SK-N-SH treated with all-trans-retinoic acid at 6 μM for 48 hours (cell line): ENCODE measurements at regions not wholly inside any gene's neighbourhood (a gene's known extent, or its start where the extent isn't known, plus 50 kb on each side); places are given as distances from the start of the nearest gene placed in this dataset.

Source experiments
- ATAC-seq: fragments of 200-7000 bp; cut with Tn5 transposase; 3 replicates; pipeline ENCODE4 v1.9.1; 2020; ENCODE audit warnings: mild to moderate bottlenecking, moderate library complexity
- ARNTL ChIP-seq: fragments of 450-650 bp; formaldehyde crosslinking; IDR thresholded peaks from 2 replicates; pipeline ENCODE4 v1.5.0; 2020; ENCODE audit warnings: low read depth, mild to moderate bottlenecking, moderate library complexity, borderline replicate concordance
- BACH2 ChIP-seq: fragments of 250-450 bp; sonication (Bioruptor Pico); IDR thresholded peaks from 2 replicates; pipeline ENCODE4 v1.9.0; 2021; ENCODE audit warnings: mild to moderate bottlenecking, borderline replicate concordance
- CSDC2 ChIP-seq: fragments of 250-450 bp; sonication (Bioruptor Pico); IDR thresholded peaks from 2 replicates; pipeline ENCODE4 v1.5.0; 2020; ENCODE audit warnings: mild to moderate bottlenecking, moderate library complexity
- ESRRG ChIP-seq: fragments of 250-450 bp; sonication (Bioruptor Pico); IDR thresholded peaks from 2 replicates; pipeline ENCODE4 v1.6.1; 2021; ENCODE audit warnings: mild to moderate bottlenecking
- OSR1 ChIP-seq: fragments of 250-450 bp; sonication (Bioruptor Pico); IDR thresholded peaks from 2 replicates; pipeline ENCODE4 v1.8.0; 2022; ENCODE audit warnings: moderate library complexity, mild to moderate bottlenecking, inconsistent platforms
- PPARA ChIP-seq: fragments of 250-450 bp; sonication (Bioruptor Pico); IDR thresholded peaks from 2 replicates; pipeline ENCODE4 v1.5.0; 2020; ENCODE audit warnings: mild to moderate bottlenecking, borderline replicate concordance
- RARB ChIP-seq: fragments of 250-450 bp; sonication (Bioruptor Pico); IDR thresholded peaks from 2 replicates; pipeline ENCODE4 v1.8.0; 2021; ENCODE audit warnings: mild to moderate bottlenecking, moderate library complexity
- SNAI2 ChIP-seq: fragments of 250-450 bp; sonication (Bioruptor Pico); IDR thresholded peaks from 2 replicates; pipeline ENCODE4 v1.5.0; 2020; ENCODE audit warnings: mild to moderate bottlenecking, moderate library complexity
- TCF4 ChIP-seq: fragments of 250-450 bp; sonication (Bioruptor Pico); IDR thresholded peaks from 2 replicates; pipeline ENCODE4 v1.8.0; 2021; ENCODE audit warnings: mild to moderate bottlenecking, moderate library complexity, borderline replicate concordance
- TOX ChIP-seq: fragments of 250-450 bp; sonication (Bioruptor Pico); IDR thresholded peaks from 2 replicates; pipeline ENCODE4 v1.8.0; 2021; ENCODE audit warnings: mild to moderate bottlenecking, moderate library complexity, borderline replicate concordance
- ZFP3 ChIP-seq: fragments of 250-450 bp; sonication (Bioruptor Pico); IDR thresholded peaks from 2 replicates; pipeline ENCODE4 v1.5.0; 2020; ENCODE audit warnings: mild to moderate bottlenecking, moderate library complexity
- ZNF70 ChIP-seq: fragments of 450-650 bp; formaldehyde crosslinking; IDR thresholded peaks from 2 replicates; pipeline ENCODE4 v1.5.0; 2020; ENCODE audit warnings: mild to moderate bottlenecking, moderate library complexity
- ZNF8 ChIP-seq: fragments of 450-650 bp; formaldehyde crosslinking; IDR thresholded peaks from 2 replicates; pipeline ENCODE4 v1.5.0; 2020; ENCODE audit warnings: mild to moderate bottlenecking, moderate library complexity
- TF ChIP-seq, protein P1 (sequence below): fragments of 250-450 bp; sonication (Bioruptor Pico); IDR thresholded peaks from 2 replicates; pipeline ENCODE4 v1.8.0; 2021; ENCODE audit warnings: low read depth, mild to moderate bottlenecking, moderate library complexity, borderline replicate concordance
- TF ChIP-seq, protein P2 (sequence below): fragments of 250-450 bp; sonication (Bioruptor Pico); IDR thresholded peaks from 2 replicates; pipeline ENCODE4 v1.8.0; 2020; ENCODE audit warnings: mild to moderate bottlenecking, moderate library complexity, borderline replicate concordance
- TF ChIP-seq, protein P3 (sequence below): fragments of 250-450 bp; sonication (Bioruptor Pico); IDR thresholded peaks from 2 replicates; pipeline ENCODE4 v1.5.1; 2020; ENCODE audit warnings: low read depth, mild to moderate bottlenecking, moderate library complexity
- TF ChIP-seq, protein P4 (sequence below): fragments of 250-450 bp; sonication (Bioruptor Pico); IDR thresholded peaks from 2 replicates; pipeline ENCODE4 v1.5.0; 2020; ENCODE audit warnings: mild to moderate bottlenecking, moderate library complexity

DNA sequence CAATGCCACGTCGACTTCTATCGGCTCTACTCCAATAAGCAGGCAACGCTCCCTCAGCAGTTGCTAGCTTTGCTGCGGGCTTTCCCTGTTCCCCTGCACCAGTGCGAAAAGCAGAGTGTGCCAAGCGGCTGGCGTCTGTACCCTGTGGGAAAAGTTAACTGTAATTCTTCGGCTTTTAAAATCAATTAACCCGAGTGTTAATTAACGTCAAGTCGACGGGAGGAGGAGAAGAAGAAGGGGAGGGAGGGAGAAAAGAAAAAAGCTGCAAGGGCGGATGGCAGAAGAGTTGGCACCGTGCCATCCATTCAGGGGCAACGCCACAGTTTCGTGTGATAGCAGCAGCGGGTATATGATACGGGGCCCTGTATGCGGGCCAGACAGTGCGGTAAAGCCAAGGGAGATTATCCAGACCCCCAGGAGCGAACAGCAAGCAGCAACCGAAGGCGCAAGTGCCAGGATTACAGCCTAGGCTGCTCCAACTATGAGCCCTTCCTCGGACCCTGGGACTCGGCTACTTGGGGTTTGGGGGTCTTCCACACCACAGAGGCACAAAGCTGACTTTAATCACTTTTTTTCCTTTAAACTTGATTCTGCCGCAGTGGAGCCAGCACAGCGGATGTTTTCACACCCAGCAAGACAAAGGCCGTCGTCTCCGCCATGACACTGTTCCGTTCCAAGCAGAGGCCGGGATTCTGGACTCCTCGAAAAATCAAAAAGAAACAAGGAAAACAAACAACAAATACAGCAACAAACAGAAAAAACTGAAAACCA, 253.8 kb upstream of the PMFBP1 start:
- ATAC-seq: no peak
- TF ChIP-seq SNAI2 (CRISPR knock-in tag) (no peak), PPARA (no peak), OSR1 (CRISPR knock-in tag) (no peak), ZNF8 (CRISPR knock-in tag) (no peak), TOX (CRISPR knock-in tag) (no peak), ZNF70 (no peak)
- TF ChIP-seq, protein P1, sequence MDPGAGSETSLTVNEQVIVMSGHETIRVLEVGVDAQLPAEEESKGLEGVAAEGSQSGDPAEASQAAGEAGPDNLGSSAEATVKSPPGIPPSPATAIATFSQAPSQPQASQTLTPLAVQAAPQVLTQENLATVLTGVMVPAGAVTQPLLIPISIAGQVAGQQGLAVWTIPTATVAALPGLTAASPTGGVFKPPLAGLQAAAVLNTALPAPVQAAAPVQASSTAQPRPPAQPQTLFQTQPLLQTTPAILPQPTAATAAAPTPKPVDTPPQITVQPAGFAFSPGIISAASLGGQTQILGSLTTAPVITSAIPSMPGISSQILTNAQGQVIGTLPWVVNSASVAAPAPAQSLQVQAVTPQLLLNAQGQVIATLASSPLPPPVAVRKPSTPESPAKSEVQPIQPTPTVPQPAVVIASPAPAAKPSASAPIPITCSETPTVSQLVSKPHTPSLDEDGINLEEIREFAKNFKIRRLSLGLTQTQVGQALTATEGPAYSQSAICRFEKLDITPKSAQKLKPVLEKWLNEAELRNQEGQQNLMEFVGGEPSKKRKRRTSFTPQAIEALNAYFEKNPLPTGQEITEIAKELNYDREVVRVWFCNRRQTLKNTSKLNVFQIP (CRISPR knock-in tag): no peak
- TF ChIP-seq, protein P2, sequence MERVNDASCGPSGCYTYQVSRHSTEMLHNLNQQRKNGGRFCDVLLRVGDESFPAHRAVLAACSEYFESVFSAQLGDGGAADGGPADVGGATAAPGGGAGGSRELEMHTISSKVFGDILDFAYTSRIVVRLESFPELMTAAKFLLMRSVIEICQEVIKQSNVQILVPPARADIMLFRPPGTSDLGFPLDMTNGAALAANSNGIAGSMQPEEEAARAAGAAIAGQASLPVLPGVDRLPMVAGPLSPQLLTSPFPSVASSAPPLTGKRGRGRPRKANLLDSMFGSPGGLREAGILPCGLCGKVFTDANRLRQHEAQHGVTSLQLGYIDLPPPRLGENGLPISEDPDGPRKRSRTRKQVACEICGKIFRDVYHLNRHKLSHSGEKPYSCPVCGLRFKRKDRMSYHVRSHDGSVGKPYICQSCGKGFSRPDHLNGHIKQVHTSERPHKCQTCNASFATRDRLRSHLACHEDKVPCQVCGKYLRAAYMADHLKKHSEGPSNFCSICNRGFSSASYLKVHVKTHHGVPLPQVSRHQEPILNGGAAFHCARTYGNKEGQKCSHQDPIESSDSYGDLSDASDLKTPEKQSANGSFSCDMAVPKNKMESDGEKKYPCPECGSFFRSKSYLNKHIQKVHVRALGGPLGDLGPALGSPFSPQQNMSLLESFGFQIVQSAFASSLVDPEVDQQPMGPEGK (CRISPR knock-in tag): no peak

DNA sequence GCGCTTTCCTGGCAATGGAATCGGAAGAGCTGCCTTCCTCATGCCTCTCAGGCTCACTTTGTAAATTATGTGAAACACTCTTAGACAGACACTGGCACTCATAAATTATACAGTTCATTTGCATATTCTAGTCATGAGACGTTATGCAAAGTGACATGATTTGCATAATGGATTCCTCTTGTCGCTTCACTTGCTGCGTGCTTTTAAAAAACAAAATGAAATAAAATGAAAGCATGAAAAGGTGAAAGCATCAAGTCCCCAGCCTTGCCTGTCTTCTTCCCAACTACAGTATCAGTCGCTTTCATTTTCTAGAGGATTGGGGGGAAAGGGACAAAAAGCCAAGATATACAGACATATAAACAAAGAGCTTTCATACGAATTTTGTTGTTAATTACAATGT, 252.8 kb upstream of the PMFBP1 start:
- TF ChIP-seq, protein P3, sequence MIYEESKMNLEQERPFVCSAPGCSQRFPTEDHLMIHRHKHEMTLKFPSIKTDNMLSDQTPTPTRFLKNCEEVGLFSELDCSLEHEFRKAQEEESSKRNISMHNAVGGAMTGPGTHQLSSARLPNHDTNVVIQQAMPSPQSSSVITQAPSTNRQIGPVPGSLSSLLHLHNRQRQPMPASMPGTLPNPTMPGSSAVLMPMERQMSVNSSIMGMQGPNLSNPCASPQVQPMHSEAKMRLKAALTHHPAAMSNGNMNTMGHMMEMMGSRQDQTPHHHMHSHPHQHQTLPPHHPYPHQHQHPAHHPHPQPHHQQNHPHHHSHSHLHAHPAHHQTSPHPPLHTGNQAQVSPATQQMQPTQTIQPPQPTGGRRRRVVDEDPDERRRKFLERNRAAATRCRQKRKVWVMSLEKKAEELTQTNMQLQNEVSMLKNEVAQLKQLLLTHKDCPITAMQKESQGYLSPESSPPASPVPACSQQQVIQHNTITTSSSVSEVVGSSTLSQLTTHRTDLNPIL (CRISPR knock-in tag): no peak
- no peak for TF ChIP-seq ARNTL (CRISPR knock-in tag)
- TF ChIP-seq TOX (CRISPR knock-in tag): no peak
- no peak for TF ChIP-seq BACH2
- TF ChIP-seq CSDC2: no peak
- TF ChIP-seq SNAI2 (CRISPR knock-in tag): no peak
- TF ChIP-seq ESRRG: no peak
- TF ChIP-seq, protein P4, sequence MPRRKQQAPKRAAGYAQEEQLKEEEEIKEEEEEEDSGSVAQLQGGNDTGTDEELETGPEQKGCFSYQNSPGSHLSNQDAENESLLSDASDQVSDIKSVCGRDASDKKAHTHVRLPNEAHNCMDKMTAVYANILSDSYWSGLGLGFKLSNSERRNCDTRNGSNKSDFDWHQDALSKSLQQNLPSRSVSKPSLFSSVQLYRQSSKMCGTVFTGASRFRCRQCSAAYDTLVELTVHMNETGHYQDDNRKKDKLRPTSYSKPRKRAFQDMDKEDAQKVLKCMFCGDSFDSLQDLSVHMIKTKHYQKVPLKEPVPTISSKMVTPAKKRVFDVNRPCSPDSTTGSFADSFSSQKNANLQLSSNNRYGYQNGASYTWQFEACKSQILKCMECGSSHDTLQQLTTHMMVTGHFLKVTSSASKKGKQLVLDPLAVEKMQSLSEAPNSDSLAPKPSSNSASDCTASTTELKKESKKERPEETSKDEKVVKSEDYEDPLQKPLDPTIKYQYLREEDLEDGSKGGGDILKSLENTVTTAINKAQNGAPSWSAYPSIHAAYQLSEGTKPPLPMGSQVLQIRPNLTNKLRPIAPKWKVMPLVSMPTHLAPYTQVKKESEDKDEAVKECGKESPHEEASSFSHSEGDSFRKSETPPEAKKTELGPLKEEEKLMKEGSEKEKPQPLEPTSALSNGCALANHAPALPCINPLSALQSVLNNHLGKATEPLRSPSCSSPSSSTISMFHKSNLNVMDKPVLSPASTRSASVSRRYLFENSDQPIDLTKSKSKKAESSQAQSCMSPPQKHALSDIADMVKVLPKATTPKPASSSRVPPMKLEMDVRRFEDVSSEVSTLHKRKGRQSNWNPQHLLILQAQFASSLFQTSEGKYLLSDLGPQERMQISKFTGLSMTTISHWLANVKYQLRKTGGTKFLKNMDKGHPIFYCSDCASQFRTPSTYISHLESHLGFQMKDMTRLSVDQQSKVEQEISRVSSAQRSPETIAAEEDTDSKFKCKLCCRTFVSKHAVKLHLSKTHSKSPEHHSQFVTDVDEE: no peak
- no peak for TF ChIP-seq TCF4 (CRISPR knock-in tag)
- TF ChIP-seq OSR1 (CRISPR knock-in tag): no peak
- no peak for TF ChIP-seq ZFP3 (CRISPR knock-in tag)
- TF ChIP-seq, protein P2 (CRISPR knock-in tag): no peak
- TF ChIP-seq, all 23 proteins: peak for 0
- ATAC-seq: no peak

DNA sequence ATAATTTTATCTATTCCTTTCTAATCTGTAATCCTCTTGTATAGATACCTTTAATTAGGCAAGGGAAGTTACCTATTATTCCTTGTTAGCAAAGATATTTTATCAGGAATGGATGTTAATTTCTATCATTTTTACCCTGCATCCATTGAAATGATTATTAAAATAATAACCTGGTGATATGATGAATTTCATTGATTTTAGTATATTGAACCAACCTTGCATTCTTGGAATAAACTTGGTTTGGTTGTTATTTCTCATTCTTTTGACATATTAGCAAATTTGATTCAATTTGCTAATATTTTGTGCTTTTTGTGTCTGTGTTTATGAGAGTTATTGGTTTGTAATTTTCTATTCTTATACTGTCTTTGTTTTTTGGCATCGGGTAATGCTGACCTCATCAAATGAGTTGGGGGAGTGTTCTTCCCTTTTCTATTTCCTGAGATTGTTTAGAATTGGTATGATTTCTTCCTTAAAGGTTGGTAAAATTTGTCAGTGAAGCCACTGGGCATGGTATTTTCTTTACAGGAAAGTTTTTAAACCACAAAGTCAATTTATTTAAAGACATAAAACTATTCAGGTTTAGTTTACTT, 250.4 kb upstream of the PMFBP1 start:
- TF ChIP-seq SNAI2 (CRISPR knock-in tag): no peak
- no peak for TF ChIP-seq BACH2
- TF ChIP-seq, protein P4: no peak
- TF ChIP-seq ESRRG: no peak
- no peak for TF ChIP-seq RARB (CRISPR knock-in tag)
- no peak for ATAC-seq
